ENCODE measurements at regions not wholly inside any gene's neighbourhood (a gene's known extent, or its start where the extent isn't known, plus 50 kb on each side); places are given as distances from the start of the nearest gene placed in this dataset.

DNA sequence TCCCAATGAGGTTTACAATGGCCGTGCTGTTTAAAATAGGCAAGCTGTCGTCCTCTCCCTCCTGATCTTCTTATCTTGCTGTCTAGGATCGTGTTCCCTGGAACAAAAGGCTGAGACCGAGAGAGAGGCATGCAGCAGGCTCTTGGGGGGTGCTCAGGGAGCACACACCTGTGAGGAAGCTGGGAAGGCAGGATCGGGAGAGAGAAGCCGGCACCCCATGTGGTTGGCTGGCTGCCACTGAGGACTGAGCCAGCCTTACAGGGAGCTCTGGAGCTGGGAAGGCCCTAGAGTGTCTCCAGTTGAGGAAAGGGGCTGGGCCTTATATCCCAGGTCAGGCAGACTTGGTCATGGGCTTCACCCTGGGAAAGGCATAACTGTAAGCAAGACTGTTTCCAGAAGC, 184.2 kb downstream of the LY86 start:
- Histone ChIP-seq H3K27me3 (replicated peaks) (no peaks in the 10 kb centered on the region), H3K4me3 (ENCODE audit: low read depth, low read length) (no peak overlapping the region), H3K27ac (no peak overlapping the region), H3K36me3 (replicated peaks) (no peaks in the 10 kb centered on the region)
- no peak for DNase-seq
- TF ChIP-seq, protein P1, sequence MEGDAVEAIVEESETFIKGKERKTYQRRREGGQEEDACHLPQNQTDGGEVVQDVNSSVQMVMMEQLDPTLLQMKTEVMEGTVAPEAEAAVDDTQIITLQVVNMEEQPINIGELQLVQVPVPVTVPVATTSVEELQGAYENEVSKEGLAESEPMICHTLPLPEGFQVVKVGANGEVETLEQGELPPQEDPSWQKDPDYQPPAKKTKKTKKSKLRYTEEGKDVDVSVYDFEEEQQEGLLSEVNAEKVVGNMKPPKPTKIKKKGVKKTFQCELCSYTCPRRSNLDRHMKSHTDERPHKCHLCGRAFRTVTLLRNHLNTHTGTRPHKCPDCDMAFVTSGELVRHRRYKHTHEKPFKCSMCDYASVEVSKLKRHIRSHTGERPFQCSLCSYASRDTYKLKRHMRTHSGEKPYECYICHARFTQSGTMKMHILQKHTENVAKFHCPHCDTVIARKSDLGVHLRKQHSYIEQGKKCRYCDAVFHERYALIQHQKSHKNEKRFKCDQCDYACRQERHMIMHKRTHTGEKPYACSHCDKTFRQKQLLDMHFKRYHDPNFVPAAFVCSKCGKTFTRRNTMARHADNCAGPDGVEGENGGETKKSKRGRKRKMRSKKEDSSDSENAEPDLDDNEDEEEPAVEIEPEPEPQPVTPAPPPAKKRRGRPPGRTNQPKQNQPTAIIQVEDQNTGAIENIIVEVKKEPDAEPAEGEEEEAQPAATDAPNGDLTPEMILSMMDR (IDR thresholded peaks at IDR 0.05; ENCODE audit: low read depth, low read length, missing control alignments), result no peak
- in situ Hi-C loops (cut with HindIII; ENCODE audit: low pct_ligation_motif_present, low sequenced_read_pairs), result no loop called here

DNA sequence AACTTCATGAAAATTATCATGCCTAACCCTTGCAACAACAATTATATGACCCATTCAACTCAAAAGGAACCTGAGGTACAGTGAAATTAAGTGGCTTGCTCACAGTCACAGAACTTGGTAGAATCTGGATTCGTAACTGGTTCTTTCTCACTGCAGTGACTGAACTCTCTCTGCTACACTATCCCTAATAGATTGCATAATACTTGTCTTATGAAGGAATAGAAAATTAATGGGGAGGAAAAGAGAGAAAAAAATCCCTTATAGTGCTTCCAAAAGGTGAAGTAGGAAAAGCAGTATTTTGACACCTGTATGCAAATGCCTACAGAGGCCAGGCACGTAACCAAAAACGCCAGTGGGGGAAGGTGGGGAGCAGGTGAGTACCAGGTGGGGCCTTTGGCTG, 186.6 kb downstream of the LY86 start:
- H3K27ac ChIP-seq, result no peak overlapping the region
- no peak for DNase-seq
- no peaks in the 10 kb centered on the region for H3K36me3 ChIP-seq (replicated peaks)
- no peak overlapping the region for H3K4me3 ChIP-seq (ENCODE audit: low read depth, low read length)
- TF ChIP-seq, protein P1 (IDR thresholded peaks at IDR 0.05; ENCODE audit: low read depth, low read length, missing control alignments), result no peak
- H3K27me3 ChIP-seq (replicated peaks), result no peaks in the 10 kb centered on the region
- in situ Hi-C loops (cut with HindIII; ENCODE audit: low pct_ligation_motif_present, low sequenced_read_pairs), result no loop called here

DNA sequence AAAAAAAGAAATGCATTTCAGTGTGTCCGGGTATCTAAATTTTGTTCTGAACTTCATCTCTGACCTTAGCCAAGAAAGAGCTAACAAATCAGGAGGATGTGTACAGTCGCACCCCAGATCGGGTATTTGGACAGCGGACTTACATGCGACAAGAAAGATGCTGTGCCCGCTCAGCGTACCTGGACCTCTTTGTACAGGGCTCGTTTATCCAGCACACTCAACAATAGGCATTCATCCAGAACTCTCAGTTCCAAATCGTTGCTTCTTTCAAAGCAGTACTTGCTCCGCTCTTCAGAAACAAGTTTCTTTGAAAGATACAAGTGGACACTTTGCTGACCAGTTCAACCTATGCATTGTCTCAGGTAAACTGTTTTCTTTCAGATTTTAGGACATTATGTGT, 191.7 kb downstream of the LY86 start:
- Histone ChIP-seq H3K27ac (no peak overlapping the region), H3K4me3 (ENCODE audit: low read depth, low read length) (no peak overlapping the region), H3K36me3 (replicated peaks) (no peaks in the 10 kb centered on the region), H3K27me3 (replicated peaks) (no peaks in the 10 kb centered on the region)
- no peak for DNase-seq
- TF ChIP-seq, protein P1 (IDR thresholded peaks at IDR 0.05; ENCODE audit: low read depth, low read length, missing control alignments), result no peak
- in situ Hi-C loops (cut with HindIII; ENCODE audit: low pct_ligation_motif_present, low sequenced_read_pairs), result no loop called here

DNA sequence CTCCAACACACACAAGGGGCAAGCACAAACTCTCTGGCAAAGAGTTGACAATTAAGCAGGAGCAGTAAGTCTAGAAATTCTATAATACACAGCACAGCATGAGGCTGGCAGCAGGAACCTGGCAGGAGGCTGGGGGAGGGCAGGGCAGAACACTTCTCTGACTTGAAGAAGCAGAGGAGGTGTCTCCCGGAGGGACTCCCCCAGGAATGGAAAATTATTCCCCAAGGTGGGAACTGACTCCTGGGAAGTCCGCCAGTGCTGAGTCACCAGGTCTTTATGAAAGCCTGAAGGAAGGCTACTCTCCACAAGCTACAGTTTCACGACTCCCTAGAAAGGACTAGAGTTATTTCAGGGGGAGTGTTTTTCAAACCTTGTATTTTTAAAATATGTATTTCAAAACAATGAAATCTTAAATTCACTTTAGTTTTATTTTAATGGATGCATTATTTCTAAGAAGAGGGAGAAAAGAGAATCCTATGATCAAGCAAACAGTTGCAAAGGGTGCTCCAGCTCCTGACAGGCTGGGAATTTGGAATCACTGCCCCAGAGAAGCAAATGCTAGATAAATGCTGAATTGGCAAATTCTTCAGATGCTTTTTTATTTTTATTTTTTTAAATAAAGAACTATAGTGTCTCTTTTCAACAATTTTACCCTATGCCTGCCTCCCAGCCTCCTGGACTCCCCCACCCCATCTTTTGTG, 192.8 kb downstream of the LY86 start:
- H3K36me3 ChIP-seq (replicated peaks), result no peaks in the 10 kb centered on the region
- no peak overlapping the region for H3K27ac ChIP-seq
- H3K4me3 ChIP-seq (ENCODE audit: low read depth, low read length), result no peak overlapping the region
- TF ChIP-seq, protein P1 (IDR thresholded peaks at IDR 0.05; ENCODE audit: low read depth, low read length, missing control alignments), result no peak
- peak; percentile 53 for DNase-seq
- no peaks in the 10 kb centered on the region for H3K27me3 ChIP-seq (replicated peaks)
- in situ Hi-C loops (cut with HindIII; ENCODE audit: low pct_ligation_motif_present, low sequenced_read_pairs), result no loop called here

DNA sequence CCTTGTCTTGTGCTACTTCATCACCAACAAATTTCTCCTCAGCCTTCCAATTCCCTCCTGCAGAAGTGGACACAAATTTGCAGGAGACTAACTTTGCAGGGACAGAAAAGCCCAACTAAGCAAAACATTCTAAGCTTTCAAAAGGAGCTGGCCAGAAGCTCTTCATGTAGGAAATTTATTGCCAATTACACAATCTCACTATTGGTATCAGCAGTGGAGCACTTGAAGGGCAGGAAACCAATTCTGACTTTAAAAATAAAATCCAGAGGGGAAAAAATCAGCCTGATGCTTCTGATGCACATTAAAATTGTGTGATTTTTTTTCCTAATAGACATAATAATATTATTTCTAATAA, 193.3 kb downstream of the LY86 start:
- H3K27ac ChIP-seq, result no peak overlapping the region
- TF ChIP-seq, protein P1 (IDR thresholded peaks at IDR 0.05; ENCODE audit: low read depth, low read length, missing control alignments), result no peak
- in situ Hi-C loops (cut with HindIII; ENCODE audit: low pct_ligation_motif_present, low sequenced_read_pairs), result no loop called here
- no peaks in the 10 kb centered on the region for H3K27me3 ChIP-seq (replicated peaks)
- H3K4me3 ChIP-seq (ENCODE audit: low read depth, low read length), result no peak overlapping the region
- DNase-seq, result no peak
- H3K36me3 ChIP-seq (replicated peaks), result no peaks in the 10 kb centered on the region

DNA sequence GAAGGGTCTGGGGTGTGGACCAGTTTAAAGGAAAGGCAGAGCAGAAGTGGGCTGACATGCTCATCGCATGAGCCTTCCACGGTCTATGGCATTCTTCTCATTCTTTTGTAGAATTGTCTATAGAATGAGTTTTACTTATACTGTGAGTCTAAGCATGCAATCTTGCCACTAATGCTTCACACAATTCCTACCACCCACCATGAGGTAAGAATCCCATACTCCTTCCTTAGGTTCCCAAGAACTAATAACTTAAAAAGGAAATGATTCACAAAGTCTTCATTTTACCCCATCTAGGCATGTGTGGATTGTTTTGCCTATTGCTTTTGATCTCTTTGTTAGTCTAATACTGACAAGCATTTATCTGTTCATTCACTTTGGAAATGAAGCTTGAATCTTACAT, 195.2 kb downstream of the LY86 start:
- TF ChIP-seq, protein P1 (IDR thresholded peaks at IDR 0.05; ENCODE audit: low read depth, low read length, missing control alignments), result no peak
- in situ Hi-C loops (cut with HindIII; ENCODE audit: low pct_ligation_motif_present, low sequenced_read_pairs), result no loop called here
- Histone ChIP-seq H3K27ac (no peak overlapping the region), H3K27me3 (replicated peaks) (no peaks in the 10 kb centered on the region), H3K36me3 (replicated peaks) (no peaks in the 10 kb centered on the region), H3K4me3 (ENCODE audit: low read depth, low read length) (no peak overlapping the region)
- peak; percentile 15 for DNase-seq

All from brain microvascular endothelial cell (primary cell).